ENCODE measurements at regions not wholly inside any gene's neighbourhood (a gene's known extent, or its start where the extent isn't known, plus 50 kb on each side); places are given as distances from the start of the nearest gene placed in this dataset.

- Histone ChIP-seq H3K27ac (ENCODE audit: low read length in 2 of 2) (no peak overlapping the region), H3K4me3 (ENCODE audit: control extremely low read depth in 1 of 5, extremely low read depth in 1 of 5, insufficient read depth in 1 of 5, low read depth in 2 of 5, low read length in 4 of 5) (no peak overlapping the region), H3K4me2 (replicated peaks; ENCODE audit: low read depth, low read length, poor library complexity, severe bottlenecking) (no peak overlapping the region), H3K36me3 (replicated peaks in 1 of 2; ENCODE audit: control extremely low read depth in 1 of 2, control insufficient read depth in 1 of 2, extremely low read depth in 1 of 2, insufficient read depth in 2 of 2, low read length in 1 of 2) (no peaks in the 10 kb centered on the region), H4K20me1 (ENCODE audit: control insufficient read depth, insufficient read depth, low read length, poor library complexity, severe bottlenecking) (no peaks in the 10 kb centered on the region), H3K9me3 (ENCODE audit: control extremely low read depth in 1 of 3, control insufficient read depth in 2 of 3, insufficient read depth in 1 of 3, low read length in 2 of 3) (peaks cover 2 to 39% (median 5%) of the 10 kb centered on the region in 3 donors), H3K79me2 (ENCODE audit: control insufficient read depth, insufficient read depth, low read length) (no peaks in the 10 kb centered on the region), H2AFZ (ENCODE audit: insufficient read depth, low read depth, low read length, poor library complexity, severe bottlenecking) (no peak overlapping the region), H3K9ac (ENCODE audit: low read length) (no peak overlapping the region), H3K27me3 (replicated peaks in 1 of 4; ENCODE audit: control extremely low read depth in 1 of 4, control insufficient read depth in 3 of 4, insufficient read depth in 4 of 4, low read length in 3 of 4) (peaks cover 0 to 6% (median 0%) of the 10 kb centered on the region in 4 experiments), H3K4me1 (ENCODE audit: control insufficient read depth in 2 of 2, insufficient read depth in 2 of 2, low read length in 2 of 2) (no peaks in the 10 kb centered on the region)
- Mint-ChIP-seq H3K27me3 (no peaks in the 10 kb centered on the region), H3K4me3 (no peak overlapping the region), H3K9me3 (ENCODE audit: insufficient read depth) (peaks cover 10% of the 10 kb centered on the region), H3K27ac (no peak overlapping the region), H3K4me1 (no peaks in the 10 kb centered on the region)
- intact Hi-C loops (cut with micrococcal nuclease) = no loop called here
- CTCF ChIA-PET = no interaction called here
- no peak for ATAC-seq (ENCODE audit: low read depth)
- POLR2A ChIA-PET = no interaction called here
- TF ChIP-seq EZH2 (IDR thresholded peaks at IDR 0.05; ENCODE audit: borderline replicate concordance, insufficient read depth, low read depth, low read length, poor library complexity, severe bottlenecking) (no peak), CTCF (IDR thresholded peaks at IDR 0.05) (no peak)
- DNase-seq = no peak
- 94% methylated on average over 22 of the region's 23 CpGs for WGBS (ENCODE audit: insufficient coverage)
Measured at GRCh38 chr22:48315439-48316256, 1512.0 kb downstream of the BRD1 start.

GRCh38 chr22:48314073-48314472 is 1513.6 kb downstream of the BRD1 start:
- Histone ChIP-seq H3K9me3 (ENCODE audit: control extremely low read depth in 1 of 3, control insufficient read depth in 2 of 3, insufficient read depth in 1 of 3, low read length in 2 of 3) (peaks cover 2 to 47% (median 5%) of the 10 kb centered on the region in 3 donors), H3K27ac (ENCODE audit: low read length in 2 of 2) (no peak overlapping the region), H3K4me1 (ENCODE audit: control insufficient read depth in 2 of 2, insufficient read depth in 2 of 2, low read length in 2 of 2) (no peaks in the 10 kb centered on the region), H3K4me3 (ENCODE audit: control extremely low read depth in 1 of 5, extremely low read depth in 1 of 5, insufficient read depth in 1 of 5, low read depth in 2 of 5, low read length in 4 of 5) (no peak overlapping the region), H3K9ac (ENCODE audit: low read length) (no peak overlapping the region), H3K79me2 (ENCODE audit: control insufficient read depth, insufficient read depth, low read length) (no peaks in the 10 kb centered on the region), H3K36me3 (replicated peaks in 1 of 2; ENCODE audit: control extremely low read depth in 1 of 2, control insufficient read depth in 1 of 2, extremely low read depth in 1 of 2, insufficient read depth in 2 of 2, low read length in 1 of 2) (no peaks in the 10 kb centered on the region), H3K4me2 (replicated peaks; ENCODE audit: low read depth, low read length, poor library complexity, severe bottlenecking) (no peak overlapping the region), H4K20me1 (ENCODE audit: control insufficient read depth, insufficient read depth, low read length, poor library complexity, severe bottlenecking) (no peaks in the 10 kb centered on the region), H3K27me3 (replicated peaks in 1 of 4; ENCODE audit: control extremely low read depth in 1 of 4, control insufficient read depth in 3 of 4, insufficient read depth in 4 of 4, low read length in 3 of 4) (peaks cover 0 to 6% (median 0%) of the 10 kb centered on the region in 4 experiments), H2AFZ (ENCODE audit: insufficient read depth, low read depth, low read length, poor library complexity, severe bottlenecking) (no peak overlapping the region)
- no peak for DNase-seq
- no peak for ATAC-seq (ENCODE audit: low read depth)
- Mint-ChIP-seq H3K4me1 (no peaks in the 10 kb centered on the region), H3K27ac (no peak overlapping the region), H3K9me3 (ENCODE audit: insufficient read depth) (peaks cover 11% of the 10 kb centered on the region), H3K4me3 (no peak overlapping the region), H3K27me3 (no peaks in the 10 kb centered on the region)
- ChIA-PET POLR2A (no interaction called here), CTCF (no interaction called here)
- TF ChIP-seq CTCF (IDR thresholded peaks at IDR 0.05) (no peak), EZH2 (IDR thresholded peaks at IDR 0.05; ENCODE audit: borderline replicate concordance, insufficient read depth, low read depth, low read length, poor library complexity, severe bottlenecking) (no peak)
- WGBS (ENCODE audit: insufficient coverage) = no CpG with 5 or more reads among the region's 6 CpGs
- intact Hi-C loops (cut with micrococcal nuclease) = no loop called here
